Loucy (cell line): ENCODE measurements at regions not wholly inside any gene's neighbourhood (a gene's known extent, or its start where the extent isn't known, plus 50 kb on each side); places are given as distances from the start of the nearest gene placed in this dataset.

Source experiments
- H2AFZ ChIP-seq: fragments of 200-600 bp; sonication (generic); 2 replicates; pipeline ENCODE4 v1.6.0; 2016; ENCODE audit warnings: antibody characterized with exemption, mild to moderate bottlenecking, low read length, moderate library complexity
- H3F3A ChIP-seq: fragments of 200-600 bp; 2 replicates; pipeline ENCODE4 v1.6.0; 2016; ENCODE audit warnings: antibody characterized with exemption, low read depth, mild to moderate bottlenecking
- H3K27me3 ChIP-seq: fragments of 200-600 bp; sonication (generic); 2 replicates; pipeline ENCODE4 v1.6.1; 2014; ENCODE audit warnings: low read length, mild to moderate bottlenecking; ENCODE audit not compliant: insufficient read depth, poor library complexity, severe bottlenecking
- H3K36me3 ChIP-seq: fragments of 200-600 bp; sonication (generic); 2 replicates; pipeline ENCODE4 v1.6.1; 2016; ENCODE audit warnings: low read length; ENCODE audit not compliant: insufficient read depth
- H3K4me1 ChIP-seq: fragments of 200-600 bp; sonication (generic); 2 replicates; pipeline ENCODE4 v1.5.1; 2014; ENCODE audit warnings: low read length, mild to moderate bottlenecking; ENCODE audit not compliant: insufficient read depth, poor library complexity, severe bottlenecking
- H3K4me2 ChIP-seq: fragments of 200-600 bp; sonication (generic); 2 replicates; pipeline ENCODE4 v1.6.0; 2014; ENCODE audit warnings: antibody characterized with exemption, low read length, low read depth, mild to moderate bottlenecking; ENCODE audit not compliant: poor library complexity, severe bottlenecking
- H3K4me3 ChIP-seq: fragments of 200-600 bp; sonication (generic); 2 replicates; pipeline ENCODE4 v1.5.1; 2014; ENCODE audit warnings: low read length, mild to moderate bottlenecking, mixed read lengths; ENCODE audit not compliant: poor library complexity, severe bottlenecking
- H3K79me2 ChIP-seq: fragments of 200-600 bp; sonication (generic); 2 replicates; pipeline ENCODE4 v1.6.1; 2014; ENCODE audit warnings: low read length; ENCODE audit not compliant: insufficient read depth
- H3K9ac ChIP-seq: fragments of 200-600 bp; sonication (generic); 2 replicates; pipeline ENCODE4 v1.6.0; 2014; ENCODE audit warnings: mild to moderate bottlenecking, low read depth, low read length, moderate library complexity; ENCODE audit not compliant: poor library complexity, severe bottlenecking
- H3K9me2 ChIP-seq: fragments of 200-600 bp; sonication (generic); replicated peaks from 2 replicates; pipeline ENCODE4 v1.6.1; 2016; ENCODE audit warnings: low read depth, low read length, mixed read lengths
- H3K9me3 ChIP-seq: fragments of 200-600 bp; sonication (generic); 2 replicates; pipeline ENCODE4 v1.6.1; 2014; ENCODE audit warnings: mild to moderate bottlenecking, antibody characterized with exemption, low read length, low read depth; ENCODE audit not compliant: insufficient read depth
- H4K20me1 ChIP-seq: fragments of 200-600 bp; sonication (generic); 2 replicates; pipeline ENCODE4 v1.6.0; 2014; ENCODE audit warnings: antibody characterized with exemption, low read length, mild to moderate bottlenecking; ENCODE audit not compliant: insufficient read depth, poor library complexity, severe bottlenecking
- CTCF ChIP-seq: fragments of 200-600 bp; sonication (generic); conservative IDR thresholded peaks from 2 replicates; pipeline ENCODE4 v1.5.1; 2014; ENCODE audit warnings: mild to moderate bottlenecking, antibody characterized with exemption, low read length
- EZH2phosphoT487 ChIP-seq: fragments of 200-600 bp; IDR thresholded peaks from 2 replicates; pipeline ENCODE4 v1.6.1; 2018; ENCODE audit warnings: antibody characterized with exemption, mild to moderate bottlenecking, moderate library complexity, borderline replicate concordance

GRCh38 chr3:159275741-159276140 is 473.9 kb downstream of the MFSD1 start:
- Histone ChIP-seq H3K4me1 (no peaks in the 10 kb centered on the region), H3K9me2 (no peaks in the 10 kb centered on the region), H2AFZ (no peak overlapping the region), H3K27me3 (no peaks in the 10 kb centered on the region), H3K79me2 (no peaks in the 10 kb centered on the region), H3K4me2 (no peak overlapping the region), H4K20me1 (no peaks in the 10 kb centered on the region), H3F3A (no peaks in the 10 kb centered on the region), H3K9ac (no peak overlapping the region), H3K36me3 (no peaks in the 10 kb centered on the region), H3K4me3 (no peak overlapping the region), H3K9me3 (no peaks in the 10 kb centered on the region)
- no peak for TF ChIP-seq EZH2phosphoT487
- TF ChIP-seq CTCF, result no peak

GRCh38 chr3:159277814-159278213 is 476.0 kb downstream of the MFSD1 start:
- TF ChIP-seq EZH2phosphoT487, result no peak
- no peak for TF ChIP-seq CTCF
- Histone ChIP-seq H3K4me1 (no peaks in the 10 kb centered on the region), H3K27me3 (no peaks in the 10 kb centered on the region)

GRCh38 chr3:159280386-159281191 is 478.7 kb downstream of the MFSD1 start:
- Histone ChIP-seq H3F3A (no peaks in the 10 kb centered on the region), H4K20me1 (no peaks in the 10 kb centered on the region), H3K4me1 (no peaks in the 10 kb centered on the region), H2AFZ (no peak overlapping the region), H3K36me3 (no peaks in the 10 kb centered on the region), H3K9me2 (no peaks in the 10 kb centered on the region), H3K9ac (no peak overlapping the region), H3K4me3 (no peak overlapping the region), H3K27me3 (no peaks in the 10 kb centered on the region), H3K9me3 (no peaks in the 10 kb centered on the region), H3K4me2 (no peak overlapping the region), H3K79me2 (no peaks in the 10 kb centered on the region)
- no peak for TF ChIP-seq CTCF
- TF ChIP-seq EZH2phosphoT487, result no peak

More at GRCh38 chr3:159277814-159278213, 476.0 kb downstream of the MFSD1 start:
- Histone ChIP-seq H3K79me2 (no peaks in the 10 kb centered on the region), H4K20me1 (no peaks in the 10 kb centered on the region), H2AFZ (no peak overlapping the region), H3K4me2 (no peak overlapping the region), H3K4me3 (no peak overlapping the region), H3F3A (no peaks in the 10 kb centered on the region), H3K9ac (no peak overlapping the region), H3K9me2 (no peaks in the 10 kb centered on the region), H3K9me3 (no peaks in the 10 kb centered on the region), H3K36me3 (no peaks in the 10 kb centered on the region)
